SKM-1 treated with dmso at 0.1 percent for 144 hours (cell line): ENCODE measurements at regions not wholly inside any gene's neighbourhood (a gene's known extent, or its start where the extent isn't known, plus 50 kb on each side); places are given as distances from the start of the nearest gene placed in this dataset.
A peak's percentile ranks its signal among the peaks of the same experiment; 100 is the strongest.
"Not testable (repeated sequence)": the region's sequence is repeated elsewhere in the genome, so short reads cannot be mapped to it uniquely, and the experiment has no call there.

Source experiments
- DNase-seq: peaks from one replicate; lab custom pipeline; 2025; ENCODE audit not compliant: unreplicated experiment; lab: John Stamatoyannopoulos, UW

- no peak for DNase-seq
Observed at GRCh38 chr1:234769284-234769985, 159.5 kb upstream of the IRF2BP2 start.

- DNase-seq = no peak
Observed at GRCh38 chr1:234768569-234769283, 158.7 kb upstream of the IRF2BP2 start.

GRCh38 chr1:234768171-234768568 lies 158.2 kb upstream of the IRF2BP2 start:
- DNase-seq = no peak

GRCh38 chr1:234765672-234766071 lies 155.7 kb upstream of the IRF2BP2 start:
- no peak for DNase-seq

GRCh38 chr1:234765181-234765580 lies 155.2 kb upstream of the IRF2BP2 start:
- DNase-seq = no peak

- no peak for DNase-seq
Observed at GRCh38 chr1:234763910-234764309, 153.9 kb upstream of the IRF2BP2 start.

- peak; percentile 41 for DNase-seq
Observed at GRCh38 chr1:234763367-234763766, 153.4 kb upstream of the IRF2BP2 start.

GRCh38 chr1:234762127-234762526 lies 152.1 kb upstream of the IRF2BP2 start:
- not testable (repeated sequence) for DNase-seq

GRCh38 chr1:234760303-234760723 lies 150.3 kb upstream of the IRF2BP2 start:
- no peak for DNase-seq

GRCh38 chr1:234759888-234760287 lies 149.9 kb upstream of the IRF2BP2 start:
- DNase-seq = no peak

- DNase-seq = no peak
Observed at GRCh38 chr1:234758851-234759250, 148.9 kb upstream of the IRF2BP2 start.

- DNase-seq = no peak
Observed at GRCh38 chr1:234756857-234757256, 146.9 kb upstream of the IRF2BP2 start.

- no peak for DNase-seq
Observed at GRCh38 chr1:234756066-234756774, 146.2 kb upstream of the IRF2BP2 start.

- DNase-seq = peak; percentile 75
Observed at GRCh38 chr1:234755449-234755863, 145.5 kb upstream of the IRF2BP2 start.

- no peak for DNase-seq
Observed at GRCh38 chr1:234753979-234754378, 144.0 kb upstream of the IRF2BP2 start.

GRCh38 chr1:234752927-234753326 lies 142.9 kb upstream of the IRF2BP2 start:
- DNase-seq = no peak

GRCh38 chr1:234751678-234752077 lies 141.7 kb upstream of the IRF2BP2 start:
- DNase-seq = no peak

GRCh38 chr1:234750922-234751627 lies 141.1 kb upstream of the IRF2BP2 start:
- DNase-seq = no peak

- DNase-seq = no peak
Observed at GRCh38 chr1:234748713-234749112, 138.7 kb upstream of the IRF2BP2 start.

GRCh38 chr1:234748066-234748465 lies 138.1 kb upstream of the IRF2BP2 start:
- no peak for DNase-seq

- no peak for DNase-seq
Observed at GRCh38 chr1:234746798-234747196, 136.8 kb upstream of the IRF2BP2 start.
